ENCODE measurements at regions not wholly inside any gene's neighbourhood (a gene's known extent, or its start where the extent isn't known, plus 50 kb on each side); places are given as distances from the start of the nearest gene placed in this dataset.
"Not testable (repeated sequence)": the region's sequence is repeated elsewhere in the genome, so short reads cannot be mapped to it uniquely, and the experiment has no call there.

DNA sequence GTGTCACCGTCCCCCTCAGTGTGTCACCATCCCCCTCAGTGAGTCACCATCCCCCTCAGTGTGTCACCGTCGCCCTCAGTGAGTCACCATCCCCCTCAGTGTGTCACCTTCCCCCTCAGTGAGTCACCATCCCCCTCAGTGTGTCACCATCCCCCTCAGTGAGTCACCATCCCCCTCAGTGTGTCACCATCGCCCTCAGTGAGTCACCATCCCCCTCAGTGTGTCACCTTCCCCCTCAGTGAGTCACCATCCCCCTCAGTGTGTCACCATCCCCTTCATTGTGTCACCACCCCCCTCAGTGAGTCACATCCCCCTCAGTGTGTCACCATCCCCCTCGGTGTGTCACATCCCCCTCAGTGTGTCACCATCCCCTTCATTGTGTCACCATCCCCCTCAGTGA lies 486.1 kb upstream of the SALL3 start:
- DNase-seq, result not testable (repeated sequence)

GRCh38 chr18:78494204-78495085 lies 485.2 kb upstream of the SALL3 start:
- DNase-seq, result no peak

DNA sequence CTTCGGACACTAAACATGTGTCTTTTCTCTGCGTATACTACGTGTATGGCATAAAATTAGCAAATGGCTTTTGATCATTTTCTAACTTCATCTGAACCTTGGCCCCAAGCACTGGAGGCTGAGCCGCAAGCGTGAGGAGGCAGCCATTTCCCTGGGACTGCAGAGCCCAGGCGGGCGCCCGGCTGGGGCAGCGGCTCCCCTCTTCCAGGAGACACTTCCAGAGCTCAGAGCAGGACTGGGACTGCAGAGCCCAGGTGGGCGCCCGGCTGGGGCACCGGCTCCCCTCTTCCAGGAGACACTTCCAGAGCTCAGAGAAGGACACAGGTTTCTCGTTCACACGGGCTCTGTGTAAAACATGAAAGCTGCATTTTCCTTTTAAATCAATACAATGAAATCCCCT lies 484.1 kb upstream of the SALL3 start:
- DNase-seq, result no peak

- DNase-seq, result no peak
Observed at GRCh38 chr18:78496079-78496478, 483.5 kb upstream of the SALL3 start.

DNA sequence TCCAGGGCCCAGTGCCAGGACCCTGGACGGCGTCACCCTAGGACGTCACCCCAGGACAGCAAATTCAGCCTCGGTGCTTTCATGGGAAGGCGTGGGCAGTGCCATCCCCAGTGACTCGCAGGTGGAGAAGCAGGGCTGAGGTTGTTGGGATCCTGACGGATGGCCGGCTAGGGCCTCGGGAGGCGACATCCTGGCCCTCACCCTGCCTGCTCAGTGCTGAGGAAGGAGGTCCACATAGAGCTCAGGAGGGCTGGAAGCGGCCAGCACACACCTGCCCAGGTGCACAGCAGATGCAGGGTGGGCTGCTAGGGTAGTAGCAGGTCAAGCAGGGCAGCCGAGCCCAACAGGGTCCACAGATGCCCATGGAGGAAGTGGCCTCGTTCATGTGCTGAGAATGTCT lies 482.0 kb upstream of the SALL3 start:
- DNase-seq, result no peak

GRCh38 chr18:78499586-78499985 lies 480.0 kb upstream of the SALL3 start:
- DNase-seq, result no peak

DNA sequence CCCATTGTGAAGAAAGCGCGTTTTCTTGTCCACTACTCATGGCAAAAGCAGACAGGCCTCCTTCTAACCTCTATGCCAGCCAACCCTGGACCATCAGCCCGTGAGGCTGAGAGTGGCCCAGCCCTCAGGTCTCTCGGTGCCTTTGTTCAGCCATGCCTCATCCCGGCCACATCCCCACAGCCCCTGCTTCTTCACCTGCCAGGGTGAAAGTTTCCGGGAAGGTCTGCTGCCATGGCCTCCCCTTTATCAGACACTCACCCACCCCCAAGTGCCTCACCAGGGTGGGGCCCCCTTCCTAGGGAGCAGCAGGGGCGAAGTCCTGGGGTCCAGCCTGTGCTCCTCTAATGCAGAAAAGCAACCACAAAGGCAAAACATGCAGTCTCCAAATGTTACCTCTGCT lies 478.4 kb upstream of the SALL3 start:
- no peak for DNase-seq

DNA sequence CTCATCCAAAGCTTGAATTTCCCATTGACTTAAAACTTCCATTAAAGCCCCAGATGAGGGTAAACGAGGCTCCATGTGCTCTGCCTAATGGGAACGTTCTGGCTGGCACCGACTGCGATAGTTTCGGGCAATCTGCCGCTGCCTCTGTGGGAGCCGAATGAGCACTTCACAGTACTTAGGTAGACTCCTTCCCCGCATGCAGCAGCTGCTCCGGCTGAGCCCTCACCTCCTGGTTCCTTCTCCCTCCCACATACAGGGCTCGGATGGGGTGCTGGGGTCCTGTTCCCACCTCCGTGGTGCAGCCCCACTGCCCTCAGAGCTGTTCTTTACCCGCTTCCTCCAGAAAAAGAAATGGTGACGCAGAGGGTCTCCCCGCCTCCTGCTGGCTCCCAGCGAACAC lies 476.5 kb upstream of the SALL3 start:
- no peak for DNase-seq

DNA sequence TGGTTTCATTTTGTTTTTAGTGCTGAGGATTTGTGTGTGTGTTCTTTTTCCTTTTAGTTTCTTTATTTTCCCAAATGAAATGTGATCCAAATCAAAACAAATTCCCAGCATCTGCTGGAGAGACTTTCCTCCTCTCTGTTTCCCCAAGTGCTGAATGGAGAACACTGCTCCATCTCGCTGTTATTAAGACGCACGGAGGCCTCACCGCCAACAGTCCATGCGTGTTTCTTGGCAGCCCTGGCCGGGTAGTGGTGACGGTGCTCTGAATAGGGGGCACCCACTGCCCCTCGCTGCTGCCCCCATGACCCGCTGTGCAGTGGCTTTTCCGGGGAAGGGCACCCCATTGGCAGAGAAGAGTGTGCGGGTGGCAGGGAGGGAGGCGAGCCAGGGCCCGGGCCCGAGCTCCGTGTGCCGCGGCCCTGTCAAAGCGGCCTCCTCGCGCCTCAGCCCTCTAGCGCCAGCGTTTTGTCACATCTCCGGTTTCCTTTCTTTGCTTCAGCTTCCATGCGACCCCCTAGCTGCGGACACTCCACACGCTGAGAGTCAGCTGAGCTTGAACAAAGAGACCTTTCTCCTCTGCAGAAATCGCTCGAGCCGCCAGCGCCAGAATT lies 473.7 kb upstream of the SALL3 start:
- peak; percentile 32 for DNase-seq

GRCh38 chr18:78507217-78507616 lies 472.4 kb upstream of the SALL3 start:
- no peak for DNase-seq

DNA sequence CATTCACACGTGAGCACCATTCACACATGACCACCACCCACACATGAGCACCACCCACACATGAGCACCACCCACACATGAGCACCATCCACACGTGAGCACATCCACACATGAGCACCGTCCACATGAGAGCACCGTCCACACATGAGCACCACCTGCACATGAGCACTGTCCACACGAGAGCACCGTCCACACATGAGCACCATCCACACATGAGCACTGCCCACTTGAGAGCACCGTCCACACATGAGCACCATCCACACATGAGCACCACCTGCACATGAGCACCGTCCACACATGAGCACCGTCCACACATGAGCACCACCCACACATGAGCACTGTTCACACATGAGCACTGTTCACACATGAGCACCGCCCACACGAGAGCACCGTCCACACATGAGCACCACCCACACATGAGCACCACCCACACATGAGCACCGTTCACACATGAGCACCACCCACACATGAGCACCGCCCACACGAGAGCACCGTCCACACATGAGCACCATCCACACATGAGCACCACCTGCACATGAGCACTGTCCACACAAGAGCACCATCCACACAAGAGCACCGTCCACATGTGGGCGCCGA lies 471.3 kb upstream of the SALL3 start:
- not testable (repeated sequence) for DNase-seq

- no peak for DNase-seq
Observed at GRCh38 chr18:78510091-78510490, 469.5 kb upstream of the SALL3 start.

GRCh38 chr18:78510636-78511035 lies 469.0 kb upstream of the SALL3 start:
- DNase-seq, result no peak

DNA sequence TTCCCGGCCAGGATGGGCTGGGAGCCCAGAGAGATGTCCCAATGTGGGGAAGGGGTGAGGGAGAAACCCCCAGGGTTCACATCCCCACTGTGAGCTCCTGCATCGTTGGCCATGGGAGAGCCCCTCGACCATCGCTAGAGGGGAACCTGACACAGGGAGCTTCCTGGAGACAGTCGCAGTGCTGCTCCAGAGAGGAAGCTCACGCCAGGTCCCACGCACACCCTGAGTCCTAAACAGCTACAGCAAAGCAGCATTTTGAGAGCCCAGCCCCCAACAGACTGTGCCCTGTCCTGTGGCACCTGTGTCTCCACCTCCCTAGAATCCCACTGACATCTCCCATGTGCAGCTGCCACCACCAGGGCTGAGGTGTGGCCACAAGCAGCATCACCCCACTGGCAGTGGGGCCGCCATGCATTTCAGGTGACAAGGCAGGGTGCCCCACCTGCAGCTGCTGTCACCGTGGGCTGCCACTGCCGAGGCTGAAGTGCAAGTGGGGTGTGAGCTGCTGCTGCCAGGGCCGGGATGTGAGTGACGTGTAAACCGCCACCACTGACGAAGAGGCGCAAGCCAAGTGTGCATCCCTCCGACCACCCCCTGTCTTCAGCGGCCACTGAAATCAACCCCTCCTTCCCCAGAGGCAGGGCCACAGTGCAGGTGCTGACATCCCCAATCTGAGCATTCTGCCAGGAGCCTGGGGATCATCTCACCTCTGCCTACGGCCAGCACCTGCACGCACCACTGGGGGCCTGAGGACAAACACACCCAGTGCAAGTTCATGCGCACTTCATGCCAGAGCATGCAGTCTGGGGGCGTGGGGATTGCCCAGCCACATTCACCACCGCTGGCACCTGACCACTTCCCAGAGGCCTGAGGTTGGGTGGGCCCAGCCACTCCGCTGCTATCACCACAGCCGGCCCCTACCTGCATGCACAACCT lies 467.7 kb upstream of the SALL3 start:
- peak; percentile 41 for DNase-seq

GRCh38 chr18:78514910-78515670 lies 464.5 kb upstream of the SALL3 start:
- DNase-seq, result no peak

DNA sequence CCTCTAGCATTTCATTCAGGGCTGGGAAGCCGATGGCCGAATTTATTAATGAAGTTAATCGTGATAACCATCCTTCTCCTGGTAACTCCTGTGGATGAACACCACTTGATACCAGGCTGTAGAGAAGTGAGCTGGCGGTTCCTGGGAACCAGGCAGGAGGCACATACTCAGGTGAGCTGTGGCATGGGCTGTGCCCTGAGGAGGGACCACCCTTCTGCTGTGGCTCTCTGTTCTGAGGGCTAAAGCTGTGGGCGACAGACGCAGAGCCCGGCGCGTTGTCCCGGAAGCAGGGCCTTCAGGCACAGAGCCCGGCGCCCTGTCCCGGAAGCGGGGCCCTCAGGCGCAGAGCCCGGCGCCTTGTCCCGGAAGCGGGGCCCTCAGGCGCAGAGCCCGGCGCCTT lies 462.3 kb upstream of the SALL3 start:
- DNase-seq, result no peak

DNA sequence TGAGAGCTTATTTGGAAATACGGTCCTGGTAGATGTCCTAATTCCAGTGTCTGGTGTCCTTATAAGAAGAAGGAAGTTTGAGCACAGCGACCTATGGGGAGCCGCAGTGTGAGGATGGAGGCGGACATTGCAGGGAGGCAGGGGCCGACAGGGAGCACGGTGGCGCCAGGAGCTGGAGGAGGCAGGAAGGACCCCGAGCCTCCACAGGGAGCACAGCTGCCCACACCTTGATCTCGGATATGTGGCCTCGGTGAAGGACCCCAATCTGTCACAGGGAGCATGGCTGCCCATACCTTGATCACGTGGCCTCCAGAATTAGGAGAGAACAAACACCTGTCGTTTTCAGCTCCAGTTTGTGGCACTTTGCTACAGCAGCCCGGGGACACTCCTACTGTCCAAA lies 461.6 kb upstream of the SALL3 start:
- DNase-seq, result no peak

- no peak for DNase-seq
Observed at GRCh38 chr18:78518805-78519204, 460.8 kb upstream of the SALL3 start.

- no peak for DNase-seq
Observed at GRCh38 chr18:78519394-78520062, 460.1 kb upstream of the SALL3 start.

GRCh38 chr18:78521136-78521535 lies 458.5 kb upstream of the SALL3 start:
- no peak for DNase-seq

- no peak for DNase-seq
Observed at GRCh38 chr18:78521744-78522143, 457.9 kb upstream of the SALL3 start.

DNA sequence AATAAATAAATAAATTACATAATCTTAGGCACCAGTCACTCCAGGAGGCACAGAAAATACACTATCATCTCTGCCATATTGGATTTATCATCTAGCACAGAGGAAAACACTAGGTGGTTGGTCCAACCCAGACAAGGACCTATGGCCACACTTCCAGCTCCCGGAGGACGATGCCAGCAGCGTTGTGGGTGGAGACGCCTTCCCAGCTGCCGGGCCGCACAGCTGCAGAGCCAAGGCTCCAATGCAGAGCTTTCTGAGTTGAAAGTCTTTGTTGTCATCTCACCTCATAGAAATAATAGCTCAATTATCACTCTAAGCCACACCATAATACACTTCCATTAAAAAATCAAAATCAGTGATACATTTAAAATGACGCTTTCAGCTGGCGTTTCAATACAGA lies 457.1 kb upstream of the SALL3 start:
- no peak for DNase-seq
